Dermis microvascular lymphatic vessel endothelial cell (primary cell): ENCODE measurements at regions not wholly inside any gene's neighbourhood (a gene's known extent, or its start where the extent isn't known, plus 50 kb on each side); places are given as distances from the start of the nearest gene placed in this dataset.

ENCODE experiments used
- DNase-seq, 2 donors: peaks; one replicate each; pipeline versions ENCODE4 v3.0.0 to v3.0.0-alpha.2; 2010; ENCODE audit warnings: low read depth in 2 of 2

- DNase-seq, result no peak
Measured at GRCh38 chr6:166693880-166694279, 66.8 kb upstream of the RPS6KA2 start.

- no peak for DNase-seq
Measured at GRCh38 chr6:166692723-166693302, 65.8 kb upstream of the RPS6KA2 start.

DNA sequence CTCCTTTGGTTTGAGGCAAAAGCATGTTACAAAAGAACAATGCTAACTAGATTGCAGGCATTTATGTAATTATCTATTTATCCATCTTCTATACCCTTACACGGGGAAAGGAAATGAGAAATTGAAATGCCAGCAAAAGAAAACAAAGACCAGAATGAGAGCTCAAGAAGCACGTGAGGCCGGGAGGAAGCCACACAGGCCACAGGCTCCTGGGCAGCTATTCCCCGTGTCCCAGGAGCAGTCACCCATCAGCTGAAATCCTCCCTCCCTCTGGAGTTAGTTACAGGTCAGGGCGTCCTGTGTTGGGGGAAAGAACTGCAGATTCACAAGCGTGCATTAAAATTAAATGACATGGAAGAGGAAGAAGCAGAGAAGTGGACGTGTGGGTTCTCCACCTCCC, 64.7 kb upstream of the RPS6KA2 start:
- peak in 1 of 2 donors; percentile 72 for DNase-seq

DNA sequence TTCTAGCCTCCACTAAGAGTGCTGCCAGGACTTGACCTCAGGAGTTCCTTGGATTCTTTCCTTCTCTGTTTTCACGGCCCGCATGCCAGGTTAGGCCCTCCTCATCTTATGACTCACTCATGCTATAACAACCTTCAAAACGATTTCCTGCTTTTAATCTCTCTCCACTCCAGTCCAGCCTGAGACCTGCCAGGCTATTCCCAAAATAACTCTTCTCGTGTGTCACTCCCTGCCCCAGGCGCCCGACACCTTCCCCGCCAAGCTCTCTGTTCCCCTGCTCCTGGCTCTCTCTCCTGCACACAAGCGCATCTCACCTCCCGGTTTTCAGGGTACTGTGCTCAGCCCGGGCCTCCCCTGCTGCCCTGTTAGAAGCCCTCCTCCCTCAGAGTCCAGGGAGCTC, 64.1 kb upstream of the RPS6KA2 start:
- DNase-seq, result peak in 1 of 2 donors; percentile 84

- DNase-seq, result no peak
Measured at GRCh38 chr6:166689687-166690086, 62.6 kb upstream of the RPS6KA2 start.

DNA sequence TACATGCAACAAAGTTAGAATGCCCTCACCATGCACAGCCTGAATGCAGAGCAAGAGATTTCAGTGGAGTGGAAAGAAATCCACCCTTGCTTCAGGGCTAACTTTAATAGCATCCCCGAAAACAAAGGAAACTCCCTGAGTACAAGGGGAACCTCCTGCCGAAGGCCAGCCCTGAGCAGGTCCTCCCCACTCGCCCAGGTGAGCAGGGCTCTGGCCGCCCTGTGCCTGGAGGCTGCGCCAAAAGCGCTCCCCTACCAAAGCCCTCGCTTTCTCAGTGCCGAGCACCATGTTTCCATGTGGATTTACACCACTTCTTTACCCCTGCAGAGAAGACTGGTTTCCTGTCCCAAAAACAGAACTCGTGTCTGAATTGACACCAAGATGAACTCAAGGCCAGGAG, 61.9 kb upstream of the RPS6KA2 start:
- DNase-seq, result no peak

DNA sequence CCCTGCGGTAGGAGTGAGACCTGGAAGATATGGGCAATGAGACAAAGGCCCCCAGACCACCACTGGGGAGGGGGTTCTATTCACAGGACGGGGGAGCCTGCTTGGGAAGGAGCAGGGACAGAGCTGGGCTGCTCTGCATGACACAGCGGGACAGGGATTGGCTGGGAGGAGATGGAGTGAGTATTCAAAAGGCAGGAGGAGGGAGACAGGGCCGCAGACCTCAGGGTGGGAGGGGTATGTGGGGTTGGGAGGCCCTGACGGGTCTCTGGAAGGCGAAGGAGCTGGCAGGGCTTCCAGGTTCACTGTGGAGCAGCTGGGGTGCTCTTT, 60.8 kb upstream of the RPS6KA2 start:
- DNase-seq, result no peak

- no peak for DNase-seq
Measured at GRCh38 chr6:166687070-166687878, 60.2 kb upstream of the RPS6KA2 start.

DNA sequence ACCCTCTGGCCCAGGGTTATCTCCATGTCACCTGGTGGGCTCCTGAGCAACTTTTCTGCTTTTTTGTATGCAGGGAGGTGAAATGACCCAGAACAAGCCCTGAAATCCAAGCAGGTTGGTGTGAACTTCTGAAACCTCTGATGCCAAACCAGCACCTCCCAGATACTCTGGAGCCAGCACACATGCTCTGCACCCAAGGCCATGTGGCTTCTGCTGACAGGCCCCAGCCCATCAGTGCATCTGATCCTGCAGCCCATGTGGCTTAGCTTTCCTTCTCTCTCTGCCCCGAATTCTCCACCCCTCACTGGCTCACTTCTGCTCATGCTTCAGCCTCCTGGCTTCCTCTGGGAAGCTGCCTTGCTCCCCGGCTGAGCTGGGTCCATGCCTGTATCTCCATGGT, 59.3 kb upstream of the RPS6KA2 start:
- no peak for DNase-seq

DNA sequence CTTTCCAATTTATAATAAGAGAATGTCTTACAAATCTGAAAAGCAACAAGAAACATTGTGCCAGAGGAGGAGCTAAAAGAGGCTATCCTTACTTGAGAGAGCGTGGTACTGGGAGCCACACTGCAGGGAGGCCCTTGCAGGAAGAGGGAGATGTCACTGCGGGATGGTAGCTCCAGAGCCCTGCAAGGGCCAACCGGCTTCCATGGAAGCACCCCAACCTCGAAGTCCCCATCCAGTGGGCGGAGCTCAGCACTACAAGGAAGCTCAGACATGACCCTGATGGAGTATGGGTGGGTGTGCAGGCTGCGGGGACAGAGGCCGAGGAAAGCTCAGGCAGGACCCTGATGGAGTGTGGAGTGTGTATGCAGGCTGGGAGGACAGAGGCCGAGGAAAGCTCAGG, 57.8 kb upstream of the RPS6KA2 start:
- no peak for DNase-seq

- DNase-seq, result no peak
Measured at GRCh38 chr6:166684170-166684569, 57.1 kb upstream of the RPS6KA2 start.

GRCh38 chr6:166683477-166683876, 56.4 kb upstream of the RPS6KA2 start:
- DNase-seq, result peak in 1 of 2 donors; percentile 55

- DNase-seq, result no peak
Measured at GRCh38 chr6:166679566-166679965, 52.5 kb upstream of the RPS6KA2 start.

- no peak for DNase-seq
Measured at GRCh38 chr6:166678426-166678825, 51.4 kb upstream of the RPS6KA2 start.

DNA sequence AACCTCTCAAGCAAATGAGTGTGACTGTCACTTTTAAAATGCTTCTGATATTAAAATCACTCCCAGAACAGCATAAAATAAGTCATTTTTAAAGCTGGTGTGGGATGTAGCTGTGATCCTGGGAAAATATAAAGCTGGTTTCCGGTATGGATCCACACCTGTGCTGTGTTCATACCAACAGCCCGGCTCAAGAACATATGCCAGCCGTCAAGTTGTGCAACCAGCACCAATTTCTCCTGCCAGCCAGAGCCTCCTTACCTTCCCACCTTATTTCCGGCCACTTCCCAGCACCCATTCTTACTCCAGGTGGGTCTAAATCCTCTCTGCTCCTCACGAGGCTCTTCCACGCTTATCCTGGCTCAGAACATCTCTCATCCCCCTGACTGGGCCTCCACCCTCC, 50.9 kb upstream of the RPS6KA2 start:
- DNase-seq, result no peak
